Activated CD8-positive, alpha-beta memory T cell treated with anti-CD3 and anti-CD28 coated beads for 24 hours (primary cell): ENCODE measurements at regions not wholly inside any gene's neighbourhood (a gene's known extent, or its start where the extent isn't known, plus 50 kb on each side); places are given as distances from the start of the nearest gene placed in this dataset.

Experiments used
- DNase-seq: peaks from one replicate; pipeline ENCODE4 v3.0.0-alpha.2; 2020

DNA sequence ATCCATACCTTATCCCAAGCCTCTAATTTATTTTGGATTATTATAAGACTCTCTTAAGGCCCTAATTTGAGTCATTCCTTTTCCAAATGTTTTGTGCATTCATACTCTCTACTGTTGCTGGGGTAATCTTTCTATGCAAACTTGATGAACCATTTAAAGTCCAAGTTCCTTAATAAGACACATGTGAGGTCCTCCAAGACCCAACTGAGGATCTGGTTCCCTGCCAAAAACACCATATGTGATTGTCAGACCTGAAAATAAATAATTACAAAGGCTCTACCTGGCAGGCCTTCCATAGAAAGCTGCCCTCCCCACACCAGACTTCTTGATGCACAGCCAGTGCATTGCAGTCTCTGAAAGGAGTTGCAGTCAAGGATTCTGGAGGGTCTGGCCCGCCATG is 257.9 kb upstream of the AKR1E2 start:
- DNase-seq, result no peak

DNA sequence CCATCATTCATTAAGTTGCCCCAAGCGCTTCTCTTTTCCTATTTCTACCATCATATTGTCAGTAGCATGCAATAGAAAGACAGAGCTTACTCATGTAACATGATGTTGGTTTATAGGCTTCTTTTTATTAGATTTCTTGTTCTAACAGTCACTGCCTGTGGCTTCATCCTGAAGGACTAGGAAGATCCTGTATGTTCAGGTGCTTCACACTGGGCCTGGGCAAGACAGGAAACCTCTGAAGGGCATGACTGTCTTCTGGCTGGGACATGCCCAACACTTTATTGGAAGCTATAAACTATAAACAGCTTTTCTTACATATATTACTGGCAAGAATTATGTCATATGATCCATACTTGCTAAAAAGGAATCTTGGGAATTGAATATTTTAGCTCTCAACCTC is 258.4 kb upstream of the AKR1E2 start:
- DNase-seq, result no peak

DNA sequence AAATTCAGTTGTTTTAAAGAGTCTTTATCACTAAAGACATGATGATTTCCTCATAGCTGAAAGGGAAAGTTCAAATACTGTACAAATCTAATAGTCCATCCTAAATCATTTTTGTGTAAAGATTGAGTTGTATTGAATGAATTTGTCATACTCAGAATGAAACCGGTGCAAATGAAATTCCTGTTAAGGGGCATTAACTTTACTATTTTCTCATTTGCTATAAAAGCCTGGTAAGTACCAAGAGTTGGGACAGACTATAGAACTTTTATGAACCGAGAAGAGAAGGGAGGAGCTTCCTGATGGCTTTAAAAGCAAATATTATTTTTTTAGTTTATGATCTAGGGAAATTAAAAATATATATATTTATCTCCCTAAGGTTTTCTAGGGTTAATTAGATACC is 260.0 kb upstream of the AKR1E2 start:
- no peak for DNase-seq

DNA sequence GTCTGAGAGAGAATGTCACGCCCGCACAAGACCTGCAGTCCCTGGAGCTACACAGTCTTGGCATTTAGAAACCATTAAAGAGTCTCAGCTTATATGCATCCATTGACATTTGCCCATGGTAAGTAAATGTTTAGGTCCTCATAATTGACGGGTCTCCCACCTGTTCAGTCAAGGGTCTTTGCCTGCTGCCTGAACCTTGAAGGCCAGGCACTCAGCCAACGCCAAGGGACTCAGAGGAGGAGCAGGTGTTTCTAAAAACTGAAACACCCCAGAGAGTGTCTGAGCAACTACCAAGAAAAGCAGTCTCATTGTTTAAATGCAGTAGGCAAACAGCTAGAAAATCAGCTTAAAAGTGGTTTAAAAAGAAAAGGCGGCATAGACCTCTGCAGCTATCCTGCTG is 264.7 kb upstream of the AKR1E2 start:
- no peak for DNase-seq

DNA sequence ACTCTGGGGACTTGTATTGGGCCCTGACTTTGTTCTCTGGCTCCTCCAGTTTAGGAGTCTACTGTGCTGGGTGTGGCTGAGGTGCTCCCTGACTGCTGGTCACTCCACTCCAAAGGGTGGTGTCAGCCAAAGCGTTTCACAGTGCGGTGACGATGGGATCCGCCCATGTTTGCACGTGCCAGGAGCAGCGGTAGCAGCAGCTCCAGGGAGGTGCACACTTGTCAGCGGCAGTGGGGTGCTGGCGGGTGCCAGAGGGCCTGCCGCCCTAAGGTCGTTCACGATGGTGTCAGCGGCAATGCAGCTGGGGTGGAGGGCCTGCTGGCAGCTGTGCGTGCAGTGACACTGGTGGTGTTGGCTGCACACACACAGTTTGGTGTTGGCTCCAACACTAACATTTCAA is 268.5 kb upstream of the AKR1E2 start:
- DNase-seq, result no peak

DNA sequence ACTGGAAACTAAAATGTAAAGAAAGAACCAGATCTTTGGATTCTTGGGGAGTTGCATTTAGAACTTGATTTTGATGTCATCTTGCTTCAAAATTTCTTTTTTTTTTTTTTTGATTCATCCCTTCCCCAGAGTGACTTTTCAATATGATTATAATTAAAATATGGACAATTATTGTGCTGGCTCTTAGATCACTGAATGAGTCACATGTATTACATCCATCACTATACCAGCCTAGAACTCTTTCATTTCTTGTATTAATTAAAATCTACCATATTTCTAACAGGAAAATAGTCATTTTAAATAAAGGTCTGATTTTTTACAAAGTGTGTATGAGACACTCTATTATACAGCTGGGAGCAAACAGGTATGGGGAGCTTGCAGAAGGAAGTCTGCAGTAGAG is 269.5 kb upstream of the AKR1E2 start:
- DNase-seq, result no peak

DNA sequence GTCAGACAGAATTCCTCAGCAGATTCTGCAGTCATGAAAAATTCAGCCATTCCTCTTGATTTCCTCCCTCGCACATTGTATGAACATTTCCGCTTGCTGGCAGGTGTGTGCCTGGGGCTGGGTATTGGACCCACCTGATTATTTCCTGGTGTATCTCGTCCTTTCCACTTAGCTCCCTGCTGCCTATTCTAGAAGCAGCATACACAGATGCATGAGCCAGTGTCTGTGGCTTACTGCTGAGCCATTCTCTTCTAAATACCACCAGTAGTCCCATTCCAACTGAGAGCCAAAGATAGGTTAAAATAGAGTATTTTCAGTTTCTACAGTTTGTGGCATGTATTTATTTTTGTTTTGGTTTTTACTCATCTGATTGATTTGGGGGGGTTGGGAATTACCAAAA is 270.1 kb upstream of the AKR1E2 start:
- no peak for DNase-seq

DNA sequence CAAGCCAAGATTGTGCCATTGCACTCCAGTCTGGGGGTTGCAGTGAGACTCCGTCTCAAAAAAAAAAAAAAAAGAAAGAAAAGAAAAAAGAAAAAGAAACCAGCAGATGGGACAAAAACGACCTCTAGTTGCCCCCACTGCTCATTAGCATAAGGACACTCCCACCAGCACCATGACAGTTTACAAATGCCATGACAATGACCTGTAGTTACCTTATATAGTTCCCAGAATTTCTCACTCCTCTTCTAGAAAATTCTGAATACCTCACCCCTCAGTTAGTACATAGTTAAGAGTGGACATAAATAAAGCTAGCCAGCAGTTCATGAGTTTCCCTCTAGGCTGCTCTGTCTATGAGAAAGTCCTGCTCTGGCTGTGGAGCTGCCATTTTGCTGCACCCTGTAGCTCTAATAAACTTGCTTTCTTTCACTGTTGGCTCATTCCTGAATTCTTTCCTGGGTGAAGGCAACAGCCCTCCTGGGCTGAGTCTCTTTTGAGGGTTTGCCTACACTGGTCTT is 276.8 kb upstream of the AKR1E2 start:
- DNase-seq, result no peak

DNA sequence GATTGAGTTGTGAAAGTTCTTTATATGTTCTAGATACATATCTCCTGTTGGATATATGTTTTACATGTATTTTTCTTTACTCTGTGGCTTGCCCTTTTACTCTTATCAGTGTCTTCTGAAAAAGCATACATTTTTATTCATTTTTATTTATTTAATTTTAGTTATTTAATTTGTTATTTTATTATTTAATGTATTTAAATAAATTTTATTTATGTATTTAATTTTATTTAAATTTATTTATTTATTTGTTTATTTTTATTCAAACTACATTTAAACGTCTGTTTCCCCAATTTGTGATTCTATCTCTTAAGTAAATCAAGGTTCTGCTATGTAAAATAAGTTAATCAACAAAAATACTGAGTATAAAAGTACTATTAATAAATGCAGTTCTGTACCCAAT is 279.1 kb upstream of the AKR1E2 start:
- DNase-seq, result no peak

DNA sequence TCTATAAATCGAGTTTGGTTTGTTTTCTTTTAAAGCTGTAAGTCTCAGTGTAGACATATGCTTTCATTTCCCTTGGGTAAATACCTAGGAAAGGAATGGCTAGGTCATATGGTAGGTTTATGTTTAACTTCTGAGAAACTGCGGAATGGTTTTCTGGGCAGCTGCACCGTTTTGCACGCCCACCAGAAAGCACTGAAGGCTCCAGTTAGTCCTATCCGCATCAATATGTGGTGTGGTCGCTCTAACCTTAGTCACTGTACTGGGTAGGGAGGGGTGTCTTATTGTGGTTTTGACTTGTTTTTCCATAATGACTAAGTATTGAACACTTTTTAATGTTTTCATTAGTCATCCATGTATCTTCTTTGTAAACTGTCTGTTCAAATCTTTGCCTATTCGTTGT is 279.5 kb upstream of the AKR1E2 start:
- DNase-seq, result no peak

DNA sequence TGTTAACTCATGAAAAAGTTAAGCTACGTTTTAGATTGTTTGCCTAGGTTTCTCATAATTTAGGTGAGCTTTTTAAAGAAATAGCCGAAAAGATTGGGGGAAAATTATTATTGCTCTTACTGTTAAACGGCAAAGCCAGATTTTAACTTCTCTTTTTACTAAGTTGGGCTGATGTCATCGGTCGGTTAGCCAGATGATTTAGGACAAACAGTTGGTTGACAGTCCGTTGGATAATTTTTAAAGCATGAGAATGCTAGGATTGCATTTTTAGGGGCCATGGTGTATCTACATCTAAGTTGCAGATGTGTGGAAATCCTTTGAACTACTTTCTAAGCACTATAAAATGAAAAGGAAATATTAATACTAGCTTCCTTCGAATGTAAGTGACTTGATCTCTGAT is 280.9 kb upstream of the AKR1E2 start:
- DNase-seq, result no peak

DNA sequence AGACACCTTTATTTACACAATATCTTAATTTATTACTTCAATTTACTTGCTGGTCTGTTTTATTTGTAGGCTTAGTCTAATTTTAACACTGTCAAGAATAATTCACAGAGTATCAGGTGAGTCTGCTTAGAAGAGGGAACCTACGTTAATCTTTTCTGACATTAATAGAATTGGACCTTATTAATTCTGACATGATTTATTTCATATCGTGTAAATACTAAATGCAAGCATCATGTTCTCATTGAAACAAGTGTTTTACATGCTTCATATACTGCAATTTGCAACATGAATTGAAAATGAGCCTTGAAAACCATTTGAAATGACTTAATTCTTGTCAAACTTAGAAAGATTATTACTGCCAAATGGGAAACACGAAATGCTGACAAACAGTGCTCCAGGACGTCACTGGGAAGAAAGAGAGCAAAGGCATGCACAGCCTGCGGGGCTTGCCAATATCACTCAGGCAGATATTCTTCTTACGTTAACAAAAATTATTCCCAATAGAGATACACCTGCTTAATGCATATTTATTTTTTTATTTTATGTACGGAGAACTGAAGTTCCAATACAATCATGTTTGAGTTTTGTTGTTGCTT is 282.0 kb upstream of the AKR1E2 start:
- no peak for DNase-seq

DNA sequence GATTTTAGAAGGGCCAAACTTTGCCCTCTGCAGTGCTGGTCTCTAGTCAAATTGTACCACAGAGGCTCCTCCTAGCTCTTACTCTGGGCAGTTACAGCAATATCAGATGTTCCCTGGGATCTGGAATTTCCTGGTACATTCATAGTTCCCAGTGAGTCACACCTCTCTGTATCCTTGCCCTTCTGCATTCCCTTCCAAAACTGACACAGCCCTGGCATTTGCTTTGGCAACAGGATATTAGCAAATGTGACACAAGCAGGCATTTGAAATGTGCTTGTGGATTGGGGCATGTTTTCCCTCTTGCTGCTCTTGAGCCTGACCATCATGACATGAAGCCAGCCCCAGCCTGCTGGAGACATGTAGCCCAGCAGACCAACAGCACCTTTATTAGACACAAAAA is 284.7 kb upstream of the AKR1E2 start:
- DNase-seq, result no peak

DNA sequence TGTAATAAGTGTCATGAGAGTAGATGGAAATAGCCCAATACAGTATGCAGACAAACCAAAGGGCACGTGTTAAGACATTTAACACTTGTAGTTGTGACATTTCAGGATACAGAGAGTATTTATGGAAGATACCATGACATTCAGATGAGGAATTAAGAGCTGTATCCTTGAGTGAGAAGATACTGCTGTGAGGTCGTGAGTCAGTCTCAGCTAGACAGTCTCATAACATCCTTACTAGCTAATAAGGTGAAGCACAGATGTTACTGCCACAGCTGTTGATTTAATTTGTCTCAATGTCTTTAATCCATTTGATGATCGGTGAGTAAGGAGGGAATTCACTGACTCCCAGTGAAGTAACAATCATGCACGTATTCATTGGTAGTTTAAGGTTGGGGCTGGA is 288.0 kb upstream of the AKR1E2 start:
- DNase-seq, result no peak

DNA sequence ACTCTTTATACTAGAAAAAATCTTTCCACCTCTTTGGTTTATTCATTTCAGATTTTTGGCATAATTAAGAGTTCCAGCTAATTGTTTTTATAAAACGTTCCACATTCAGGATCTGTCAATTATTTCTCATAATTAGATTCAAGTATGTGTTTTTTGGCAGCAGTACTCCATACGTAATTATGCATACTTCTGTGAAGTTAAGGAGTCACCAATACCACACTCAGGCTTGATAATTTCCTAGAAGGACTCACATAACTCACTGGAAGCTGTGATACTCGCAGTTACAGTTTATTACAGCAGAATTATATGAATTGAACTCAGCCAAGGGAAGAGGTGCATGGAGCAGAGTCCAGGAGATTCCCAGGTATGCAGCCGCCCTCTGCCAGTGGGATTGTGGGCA is 290.5 kb upstream of the AKR1E2 start:
- DNase-seq, result no peak

DNA sequence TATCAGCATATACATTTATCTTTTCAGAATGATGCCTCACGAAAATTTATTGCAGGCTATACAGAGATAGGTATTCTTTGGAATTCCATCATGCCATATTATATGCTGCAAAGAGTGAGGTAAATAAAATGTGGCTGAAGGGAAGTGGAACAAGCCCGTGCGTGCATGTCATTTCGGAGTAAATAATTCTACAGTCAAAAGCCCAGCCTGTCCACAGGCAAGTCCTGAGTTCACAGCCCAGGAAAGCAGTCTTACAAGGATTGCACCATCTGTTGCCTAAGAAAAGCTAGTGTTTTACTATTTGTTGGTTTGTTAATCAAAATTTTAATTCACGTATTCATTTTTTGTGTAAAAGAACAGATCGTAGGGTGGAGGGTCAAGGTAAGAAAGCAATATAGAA is 292.4 kb upstream of the AKR1E2 start:
- DNase-seq, result no peak

DNA sequence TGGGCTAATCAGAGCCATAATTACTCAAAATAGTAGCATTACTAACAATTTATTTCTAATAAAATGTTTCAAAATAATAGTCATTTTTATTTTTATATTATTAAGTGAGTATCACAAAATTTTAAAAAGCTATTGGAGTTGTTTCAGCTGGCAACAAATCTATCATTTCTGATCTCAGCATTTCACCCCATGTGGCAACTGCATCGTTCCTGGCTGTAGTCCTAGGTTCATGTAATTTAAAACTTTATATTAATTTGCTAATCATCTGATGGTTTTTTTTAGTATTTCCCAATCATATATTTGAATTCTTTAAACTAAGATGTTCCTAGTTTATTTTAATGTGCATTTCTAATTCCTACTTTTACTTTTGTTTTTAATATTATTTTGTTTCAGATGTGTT is 293.0 kb upstream of the AKR1E2 start:
- DNase-seq, result no peak

DNA sequence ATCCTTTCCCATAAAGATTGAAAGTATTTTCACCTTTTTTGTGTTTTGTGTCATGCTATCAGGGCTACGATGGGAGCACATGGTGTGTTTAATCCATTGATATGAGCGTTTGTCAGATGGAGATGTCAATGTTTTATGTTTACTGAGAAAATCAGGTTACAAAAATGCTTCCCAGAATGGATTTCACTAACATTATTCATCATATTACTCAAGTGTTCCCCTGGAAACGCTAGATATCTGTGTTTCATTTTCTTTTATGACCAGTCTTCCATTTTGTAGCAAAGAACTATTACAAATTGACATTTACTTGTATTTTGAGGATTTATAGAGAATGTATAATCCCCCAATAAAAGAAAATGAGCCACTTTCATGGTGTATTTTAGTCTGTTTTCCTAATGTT is 293.5 kb upstream of the AKR1E2 start:
- no peak for DNase-seq

DNA sequence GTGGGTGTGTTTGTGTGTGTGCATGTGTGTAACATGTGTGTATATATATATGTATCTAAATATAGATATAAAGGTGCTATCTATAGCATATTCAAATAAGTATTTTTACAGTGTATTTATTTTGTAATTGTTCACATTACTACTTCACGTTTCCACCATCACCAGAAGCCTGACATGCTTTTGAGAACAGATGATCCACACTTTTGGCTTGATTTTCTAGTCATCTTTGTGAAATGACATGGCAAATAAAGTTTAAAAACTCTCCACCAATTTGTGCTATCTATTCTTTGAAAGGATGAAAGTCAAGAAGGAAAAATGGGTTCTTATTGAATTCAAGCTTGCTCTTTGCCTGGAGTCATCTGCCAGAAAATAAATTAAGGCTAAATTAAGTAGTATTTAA is 294.0 kb upstream of the AKR1E2 start:
- no peak for DNase-seq

DNA sequence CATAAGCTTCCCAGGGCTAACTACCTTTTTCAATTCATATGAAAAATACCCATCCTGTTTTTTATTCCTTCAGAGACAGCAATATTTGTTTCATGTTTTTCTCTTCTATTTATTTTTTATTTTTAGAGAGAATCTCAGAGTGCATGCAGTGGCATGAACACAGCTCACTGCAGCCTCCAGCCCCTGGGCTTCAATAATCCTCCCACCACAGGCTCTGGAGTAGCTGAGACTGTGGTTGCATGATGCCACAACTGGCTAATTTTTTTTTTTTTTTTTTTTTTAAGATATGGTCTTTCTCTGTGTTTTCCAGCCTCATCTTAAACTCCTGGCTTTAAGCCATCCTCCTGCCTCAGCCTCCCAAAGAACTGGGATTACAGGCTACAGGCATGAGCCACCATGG is 296.7 kb upstream of the AKR1E2 start:
- DNase-seq, result no peak

DNA sequence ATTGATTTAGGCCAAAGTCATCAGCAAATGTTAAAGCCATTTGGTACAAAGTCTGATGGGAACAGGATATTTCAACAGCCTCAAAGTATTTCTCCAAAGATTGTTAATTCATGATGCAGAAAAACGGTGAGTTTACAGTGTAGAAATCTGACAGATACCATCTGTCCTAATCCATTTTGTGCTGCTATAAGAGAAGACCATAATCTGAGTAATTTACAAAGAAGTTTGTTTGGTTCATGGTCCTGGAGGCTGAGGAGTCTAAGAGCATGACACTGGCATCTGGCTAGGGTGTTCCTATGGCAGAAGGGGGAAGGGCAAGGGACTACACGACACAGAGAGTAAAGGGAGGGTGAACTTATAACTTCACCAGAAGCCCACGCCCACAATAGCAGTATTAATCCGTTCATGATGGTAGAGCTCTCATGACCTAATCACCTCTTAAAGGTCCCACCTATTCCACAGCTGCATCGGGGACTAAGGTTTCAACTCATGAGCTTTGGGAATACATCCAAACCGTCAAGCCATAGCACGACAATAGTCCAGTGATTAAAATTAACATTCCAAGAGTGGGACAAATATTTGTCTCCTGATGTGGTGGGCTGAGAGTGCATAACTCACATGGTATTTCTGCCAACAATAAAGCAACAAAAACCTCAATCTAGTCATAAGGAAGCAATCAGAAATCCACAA is 298.6 kb upstream of the AKR1E2 start:
- no peak for DNase-seq

DNA sequence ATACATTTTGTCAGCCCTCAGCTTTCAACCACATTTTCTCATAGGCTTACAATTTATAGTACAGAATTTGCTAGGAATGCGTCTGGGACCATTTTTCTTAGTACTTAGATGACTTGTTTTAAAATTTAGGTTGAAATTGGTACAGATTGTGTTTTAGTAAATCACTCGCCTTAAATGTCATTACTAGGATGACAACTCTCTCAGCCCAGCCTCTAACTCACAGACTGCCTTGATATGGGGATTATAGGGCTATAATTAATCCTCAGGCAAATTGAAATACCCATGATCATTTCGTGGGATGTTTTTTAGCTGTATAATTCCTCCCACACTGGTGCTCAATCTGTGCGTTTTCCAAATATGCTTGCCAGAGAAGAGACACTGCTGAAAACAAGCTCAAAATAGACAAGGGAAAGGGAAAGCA is 299.7 kb upstream of the AKR1E2 start:
- DNase-seq, result no peak

DNA sequence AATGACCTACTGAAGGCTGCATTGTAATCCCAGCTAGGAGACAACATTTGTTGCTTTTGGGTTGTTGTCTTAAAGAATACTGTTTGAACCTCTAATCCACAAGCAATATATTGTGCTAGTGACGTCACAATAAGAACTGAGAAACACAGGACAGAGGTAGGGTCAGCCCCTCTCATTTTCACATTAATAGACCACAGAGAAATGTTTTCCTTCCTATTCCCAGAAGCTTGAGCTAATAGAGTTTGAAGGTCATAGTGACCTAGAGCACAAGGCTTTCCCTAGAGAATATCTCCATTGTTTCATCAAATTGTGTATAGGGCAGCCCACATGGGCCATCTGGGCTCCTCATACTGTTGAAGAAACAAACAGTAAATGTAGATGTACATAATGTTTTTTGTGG is 300.9 kb upstream of the AKR1E2 start:
- DNase-seq, result no peak

DNA sequence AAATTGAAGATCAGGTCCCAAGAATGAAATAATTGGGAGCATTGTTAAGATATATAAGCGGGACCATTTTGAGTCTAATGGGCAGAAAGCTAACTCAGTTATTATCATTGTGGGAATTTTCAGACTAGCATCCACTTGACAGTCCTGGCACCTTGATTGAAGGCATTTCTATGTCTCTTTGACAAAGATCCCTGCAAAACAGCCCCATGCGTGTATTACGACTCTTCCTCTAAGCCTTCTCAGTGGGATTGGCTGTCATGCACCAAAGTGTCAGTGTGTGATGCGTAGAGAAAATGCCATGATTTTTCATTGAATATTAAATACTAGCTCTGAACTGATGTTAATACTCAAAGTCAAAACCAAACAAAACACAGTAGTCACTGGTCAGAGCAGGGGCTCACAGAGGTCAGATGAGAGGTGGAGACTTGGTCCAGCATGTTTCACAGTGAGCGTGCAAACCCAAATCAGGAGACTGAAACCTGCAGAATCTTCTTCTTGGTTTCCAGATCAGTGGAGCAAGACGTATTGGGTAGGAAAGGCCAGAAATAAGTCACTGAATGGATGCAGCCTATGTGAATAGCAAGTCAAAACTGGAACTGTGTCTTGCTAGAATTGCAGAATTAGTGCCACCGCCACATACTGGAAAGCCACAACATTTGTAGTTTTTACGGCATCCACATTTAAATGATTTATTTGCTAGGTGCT is 303.6 kb upstream of the AKR1E2 start:
- no peak for DNase-seq
